KMS-11 (cell line): ENCODE measurements at regions not wholly inside any gene's neighbourhood (a gene's known extent, or its start where the extent isn't known, plus 50 kb on each side); places are given as distances from the start of the nearest gene placed in this dataset.

ENCODE experiments used
- H2AFZ ChIP-seq: fragments of 200-600 bp; sonication (generic); 2 replicates; pipeline ENCODE4 v1.6.1; 2016; ENCODE audit warnings: antibody characterized with exemption, mixed run types, low read depth
- H3K27ac ChIP-seq: fragments of 200-600 bp; sonication (generic); 2 replicates; pipeline ENCODE4 v1.6.1; 2016; ENCODE audit warnings: mild to moderate bottlenecking, mixed run types
- H3K27me3 ChIP-seq: fragments of 200-600 bp; sonication (generic); 2 replicates; pipeline ENCODE4 v1.6.1; 2017; ENCODE audit warnings: mild to moderate bottlenecking, low read depth, mixed run types, moderate library complexity; ENCODE audit not compliant: insufficient read depth
- H3K36me3 ChIP-seq: fragments of 200-600 bp; sonication (generic); 2 replicates; pipeline ENCODE4 v1.6.1; 2017; ENCODE audit warnings: mild to moderate bottlenecking, mixed run types; ENCODE audit not compliant: insufficient read depth
- H3K4me1 ChIP-seq: fragments of 200-600 bp; sonication (generic); 2 replicates; pipeline ENCODE4 v1.6.1; 2016; ENCODE audit warnings: mild to moderate bottlenecking, low read depth, mixed run types; ENCODE audit not compliant: poor library complexity, severe bottlenecking
- H3K4me2 ChIP-seq: fragments of 200-600 bp; sonication (generic); 2 replicates; pipeline ENCODE4 v1.7.0; 2016; ENCODE audit warnings: mild to moderate bottlenecking, mixed run types
- H3K4me3 ChIP-seq: fragments of 200-600 bp; sonication (generic); IDR thresholded peaks from 2 replicates; pipeline ENCODE4 v1.6.1; 2017; ENCODE audit warnings: low read depth, low read length, mixed read lengths; ENCODE audit not compliant: insufficient read depth
- H3K79me2 ChIP-seq: fragments of 200-600 bp; sonication (generic); 2 replicates; pipeline ENCODE4 v1.6.1; 2016; ENCODE audit warnings: low read depth, mixed run types; ENCODE audit not compliant: insufficient read depth
- H3K9ac ChIP-seq: fragments of 200-600 bp; sonication (generic); 2 replicates; pipeline ENCODE4 v1.6.1; 2016; ENCODE audit warnings: mild to moderate bottlenecking, mixed run types
- H4K20me1 ChIP-seq: fragments of 200-600 bp; sonication (generic); 2 replicates; pipeline ENCODE4 v1.6.1; 2016; ENCODE audit warnings: mild to moderate bottlenecking, mixed run types; ENCODE audit not compliant: insufficient read depth
- TF ChIP-seq, protein P1 (sequence below): fragments of 200-600 bp; sonication (generic); conservative IDR thresholded peaks from 2 replicates; pipeline ENCODE4 v1.6.1; 2017; ENCODE audit warnings: low read depth, mild to moderate bottlenecking, antibody characterized with exemption, low read length, moderate library complexity, mixed read lengths

DNA sequence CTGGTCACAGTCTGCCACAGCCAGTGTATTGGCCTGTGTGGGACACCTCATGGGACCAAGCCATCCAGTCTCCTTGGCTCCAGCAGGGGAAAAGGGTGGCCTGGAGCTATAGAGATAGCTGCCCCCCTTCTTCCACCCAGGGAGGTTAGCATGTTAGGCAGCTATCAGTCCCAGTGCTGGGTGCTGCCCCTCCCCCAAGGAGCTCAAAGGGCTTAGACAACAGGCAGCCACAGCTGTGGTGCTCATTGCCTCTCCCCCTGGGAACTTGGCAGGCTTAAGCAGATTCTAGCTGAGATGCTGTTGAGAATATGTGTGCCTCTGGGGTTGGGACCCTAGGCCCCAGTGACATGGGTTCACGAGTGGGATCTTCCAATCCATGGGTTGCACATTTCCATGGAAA is 226.0 kb upstream of the PTGER4 start:
- no peak overlapping the region for H3K27ac ChIP-seq
- TF ChIP-seq, protein P1, sequence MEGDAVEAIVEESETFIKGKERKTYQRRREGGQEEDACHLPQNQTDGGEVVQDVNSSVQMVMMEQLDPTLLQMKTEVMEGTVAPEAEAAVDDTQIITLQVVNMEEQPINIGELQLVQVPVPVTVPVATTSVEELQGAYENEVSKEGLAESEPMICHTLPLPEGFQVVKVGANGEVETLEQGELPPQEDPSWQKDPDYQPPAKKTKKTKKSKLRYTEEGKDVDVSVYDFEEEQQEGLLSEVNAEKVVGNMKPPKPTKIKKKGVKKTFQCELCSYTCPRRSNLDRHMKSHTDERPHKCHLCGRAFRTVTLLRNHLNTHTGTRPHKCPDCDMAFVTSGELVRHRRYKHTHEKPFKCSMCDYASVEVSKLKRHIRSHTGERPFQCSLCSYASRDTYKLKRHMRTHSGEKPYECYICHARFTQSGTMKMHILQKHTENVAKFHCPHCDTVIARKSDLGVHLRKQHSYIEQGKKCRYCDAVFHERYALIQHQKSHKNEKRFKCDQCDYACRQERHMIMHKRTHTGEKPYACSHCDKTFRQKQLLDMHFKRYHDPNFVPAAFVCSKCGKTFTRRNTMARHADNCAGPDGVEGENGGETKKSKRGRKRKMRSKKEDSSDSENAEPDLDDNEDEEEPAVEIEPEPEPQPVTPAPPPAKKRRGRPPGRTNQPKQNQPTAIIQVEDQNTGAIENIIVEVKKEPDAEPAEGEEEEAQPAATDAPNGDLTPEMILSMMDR, result no peak
- H3K9ac ChIP-seq, result no peak overlapping the region
- H3K79me2 ChIP-seq, result no peaks in the 10 kb centered on the region
- no peak overlapping the region for H3K4me2 ChIP-seq
- no peak overlapping the region for H3K4me3 ChIP-seq
- no peak overlapping the region for H2AFZ ChIP-seq
- no peaks in the 10 kb centered on the region for H4K20me1 ChIP-seq
- H3K27me3 ChIP-seq, result no peaks in the 10 kb centered on the region
- H3K36me3 ChIP-seq, result no peaks in the 10 kb centered on the region
- H3K4me1 ChIP-seq, result no peaks in the 10 kb centered on the region

DNA sequence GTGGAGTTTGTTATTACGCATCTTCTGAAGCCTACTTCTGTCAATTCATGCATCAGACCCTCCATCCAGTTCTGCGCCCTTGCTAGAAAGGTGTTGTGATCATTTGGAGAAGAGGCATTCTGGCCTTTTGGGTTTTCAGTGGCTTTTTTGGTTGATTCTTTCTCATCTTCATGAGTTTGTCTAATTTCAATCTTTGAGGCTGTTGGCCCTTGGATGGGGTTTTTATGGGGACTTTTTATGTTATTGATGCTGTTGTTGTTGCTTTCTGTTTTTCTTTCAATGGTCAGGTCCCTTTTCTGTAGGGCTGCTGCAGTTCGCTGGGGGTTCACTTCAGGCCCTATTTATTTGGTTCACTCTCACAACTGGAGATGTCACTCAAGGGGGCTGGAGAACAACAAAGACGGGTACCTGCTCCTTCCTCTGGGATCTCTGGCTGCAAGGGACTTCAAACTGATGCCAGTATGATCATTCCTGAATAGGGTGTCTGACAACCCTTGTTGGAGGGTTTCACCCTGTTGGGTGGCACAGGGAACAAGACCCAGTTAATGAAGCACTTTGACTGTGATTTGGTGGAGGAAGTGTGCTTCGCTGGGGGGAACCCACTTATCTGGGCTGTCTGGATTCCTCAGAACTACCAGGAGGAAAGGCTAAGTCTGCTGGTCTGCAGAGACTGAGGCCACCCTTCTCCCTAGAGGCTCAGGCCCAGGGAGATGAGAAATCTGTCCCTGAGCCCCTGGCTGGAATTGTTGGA is 226.7 kb upstream of the PTGER4 start:
- Histone ChIP-seq H3K4me2 (no peak overlapping the region), H3K79me2 (no peaks in the 10 kb centered on the region), H4K20me1 (no peaks in the 10 kb centered on the region), H3K36me3 (no peaks in the 10 kb centered on the region), H2AFZ (no peak overlapping the region), H3K9ac (no peak overlapping the region), H3K4me3 (no peak overlapping the region), H3K27me3 (no peaks in the 10 kb centered on the region), H3K4me1 (no peaks in the 10 kb centered on the region), H3K27ac (no peak overlapping the region)
- TF ChIP-seq, protein P1, result no peak

DNA sequence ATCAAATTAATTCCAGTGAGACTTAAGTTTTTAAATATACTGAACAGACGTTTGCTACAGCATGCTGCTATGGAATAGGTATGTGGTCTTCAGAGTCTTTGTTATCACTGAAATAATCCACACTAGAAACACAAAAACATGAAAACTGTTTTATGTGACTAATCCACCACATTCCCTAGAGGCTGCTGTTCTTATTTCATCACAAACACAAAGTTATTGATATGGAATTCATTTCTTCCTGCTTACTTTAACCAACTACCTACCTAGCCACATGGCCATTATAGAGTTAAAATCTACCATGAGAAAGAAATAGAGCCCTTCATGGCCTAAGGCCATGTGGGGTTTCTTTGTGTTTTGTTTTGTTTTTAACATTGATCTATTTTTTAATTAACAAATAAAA is 232.3 kb upstream of the PTGER4 start:
- Histone ChIP-seq H3K4me1 (no peaks in the 10 kb centered on the region), H3K4me3 (no peak overlapping the region), H3K9ac (no peak overlapping the region), H4K20me1 (no peaks in the 10 kb centered on the region), H3K4me2 (no peak overlapping the region), H3K27me3 (no peaks in the 10 kb centered on the region), H2AFZ (no peak overlapping the region), H3K36me3 (no peaks in the 10 kb centered on the region), H3K79me2 (no peaks in the 10 kb centered on the region), H3K27ac (no peak overlapping the region)
- TF ChIP-seq, protein P1, result no peak

DNA sequence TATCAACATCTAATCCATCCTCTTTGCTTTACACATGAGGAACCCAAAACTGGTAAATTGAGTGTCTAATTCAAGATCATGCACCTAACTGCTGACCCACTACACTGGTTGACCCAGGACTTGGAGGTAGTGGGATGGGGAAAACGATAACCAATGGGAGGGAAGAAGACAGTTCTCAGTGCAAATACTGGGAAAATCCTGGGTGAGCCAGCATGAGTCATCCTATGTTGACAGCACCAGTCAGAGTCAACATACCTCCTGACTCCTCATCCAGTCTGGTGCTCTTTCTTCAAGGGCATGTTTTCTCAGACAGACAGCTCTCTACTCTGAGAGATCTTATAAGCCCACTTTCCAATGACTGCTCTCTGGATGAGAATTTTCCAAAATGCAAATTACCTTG is 232.8 kb upstream of the PTGER4 start:
- no peak overlapping the region for H3K9ac ChIP-seq
- no peaks in the 10 kb centered on the region for H3K79me2 ChIP-seq
- H2AFZ ChIP-seq, result no peak overlapping the region
- TF ChIP-seq, protein P1, result no peak
- no peak overlapping the region for H3K27ac ChIP-seq
- no peaks in the 10 kb centered on the region for H3K27me3 ChIP-seq
- no peak overlapping the region for H3K4me2 ChIP-seq
- no peak overlapping the region for H3K4me3 ChIP-seq
- H3K36me3 ChIP-seq, result no peaks in the 10 kb centered on the region
- H3K4me1 ChIP-seq, result peaks cover 2% of the 10 kb centered on the region
- H4K20me1 ChIP-seq, result no peaks in the 10 kb centered on the region
